GM23338 (cell line): ENCODE measurements at regions not wholly inside any gene's neighbourhood (a gene's known extent, or its start where the extent isn't known, plus 50 kb on each side); places are given as distances from the start of the nearest gene placed in this dataset.

Experiments used
- ATAC-seq: fragments of 200-7000 bp; cut with Tn5 transposase; 3 replicates; pipeline ENCODE4 v1.9.1; 2020
- DNase-seq: peaks from one replicate; pipeline ENCODE4 v3.0.0-alpha.2; 2015; ENCODE audit warnings: low spot score
- H2AFZ ChIP-seq: fragments of 200-600 bp; sonication (generic); 2 replicates; pipeline ENCODE4 v1.8.0; 2016; ENCODE audit warnings: antibody characterized with exemption, mild to moderate bottlenecking, moderate library complexity
- H3F3A ChIP-seq: fragments of 200-600 bp; sonication (generic); replicated peaks from 2 replicates; pipeline ENCODE4 v1.8.0; 2017; ENCODE audit warnings: antibody characterized with exemption, mixed run types, low read depth
- H3K27ac ChIP-seq: fragments of 200-600 bp; sonication (generic); 2 replicates; pipeline ENCODE4 v1.6.1; 2016; ENCODE audit warnings: low read depth
- H3K27me3 ChIP-seq: fragments of 200-600 bp; sonication (generic); 2 replicates; pipeline ENCODE4 v1.8.0; 2016; ENCODE audit warnings: mild to moderate bottlenecking, mixed run types, moderate library complexity; ENCODE audit not compliant: insufficient read depth
- H3K36me3 ChIP-seq: fragments of 200-600 bp; sonication (generic); 2 replicates; pipeline ENCODE4 v1.8.0; 2016; ENCODE audit warnings: mild to moderate bottlenecking; ENCODE audit not compliant: insufficient read depth
- H3K4me1 ChIP-seq: fragments of 200-600 bp; sonication (generic); 2 replicates; pipeline ENCODE4 v1.8.0; 2016; ENCODE audit warnings: mild to moderate bottlenecking, moderate library complexity; ENCODE audit not compliant: insufficient read depth
- H3K4me2 ChIP-seq: fragments of 200-600 bp; sonication (generic); 2 replicates; pipeline ENCODE4 v1.7.1; 2017; ENCODE audit warnings: mixed run types
- H3K4me3 ChIP-seq: fragments of 200-600 bp; sonication (generic); 2 replicates; pipeline ENCODE4 v1.6.1; 2016; ENCODE audit warnings: mixed run types
- H3K79me2 ChIP-seq: fragments of 200-600 bp; sonication (generic); replicated peaks from 2 replicates; pipeline ENCODE4 v1.8.0; 2017; ENCODE audit warnings: mild to moderate bottlenecking; ENCODE audit not compliant: insufficient read depth
- H3K9me2 ChIP-seq: fragments of 200-600 bp; sonication (generic); 2 replicates; pipeline ENCODE4 v1.8.0; 2017; ENCODE audit not compliant: insufficient read depth
- H4K20me1 ChIP-seq: fragments of 200-600 bp; sonication (generic); replicated peaks from 2 replicates; pipeline ENCODE4 v1.8.0; 2017; ENCODE audit warnings: mild to moderate bottlenecking; ENCODE audit not compliant: insufficient read depth
- H3K27ac Mint-ChIP-seq: 2 replicates; pipeline ENCODE4 v1.8.0; 2020; ENCODE audit warnings: inconsistent platforms, mild to moderate bottlenecking, moderate library complexity, mixed read lengths
- H3K27me3 Mint-ChIP-seq: 3 replicates; pipeline ENCODE4 v1.8.0; 2022; ENCODE audit warnings: low read depth, mild to moderate bottlenecking, moderate library complexity, mixed read lengths, inconsistent platforms; ENCODE audit not compliant: insufficient read depth, poor library complexity
- H3K36me3 Mint-ChIP-seq: 3 replicates; pipeline ENCODE4 v1.8.0; 2021; ENCODE audit warnings: low read depth, mild to moderate bottlenecking, inconsistent platforms, moderate library complexity, mixed read lengths
- H3K4me1 Mint-ChIP-seq: 3 replicates; pipeline ENCODE4 v1.8.0; 2020; ENCODE audit warnings: mild to moderate bottlenecking, inconsistent platforms, mixed read lengths
- H3K4me3 Mint-ChIP-seq: 3 replicates; pipeline ENCODE4 v1.8.0; 2021; ENCODE audit warnings: moderate library complexity, mild to moderate bottlenecking, inconsistent platforms, mixed read lengths
- H3K9me3 Mint-ChIP-seq: 3 replicates; pipeline ENCODE4 v1.8.0; 2020; ENCODE audit warnings: moderate library complexity, mild to moderate bottlenecking, inconsistent platforms, mixed read lengths
- CREB1 ChIP-seq: fragments of 250-450 bp; sonication (Bioruptor Pico); IDR thresholded peaks from 2 replicates; pipeline ENCODE4 v1.5.0; 2020; ENCODE audit warnings: low read depth, mild to moderate bottlenecking, moderate library complexity
- CTCF ChIP-seq, 2 experiments: fragments of 200-600 bp in 1 of 2; sonication (generic) in 1 of 2; conservative IDR thresholded peaks; 2 replicates each; pipeline versions ENCODE4 v1.5.1 to v1.6.1; 2016 to 2017; ENCODE audit warnings: antibody characterized with exemption in 2 of 2, low read depth in 2 of 2, mild to moderate bottlenecking in 2 of 2, moderate library complexity in 1 of 2
- ZNF114 ChIP-seq: fragments of 250-450 bp; sonication (Bioruptor Pico); IDR thresholded peaks from 2 replicates; pipeline ENCODE4 v1.5.0; 2020; ENCODE audit warnings: mild to moderate bottlenecking, moderate library complexity
- ZNF331 ChIP-seq: fragments of 250-450 bp; sonication (Bioruptor Pico); IDR thresholded peaks from 2 replicates; pipeline ENCODE4 v1.5.0; 2020; ENCODE audit warnings: low read depth, mild to moderate bottlenecking, moderate library complexity
- ZNF462 ChIP-seq: fragments of 250-450 bp; sonication (Bioruptor Pico); IDR thresholded peaks from 2 replicates; pipeline ENCODE4 v1.5.0; 2020; ENCODE audit warnings: mild to moderate bottlenecking, moderate library complexity
- TF ChIP-seq, protein P1 (sequence below): IDR thresholded peaks from 2 replicates; pipeline ENCODE4 v1.6.1; 2016; ENCODE audit warnings: antibody characterized with exemption

DNA sequence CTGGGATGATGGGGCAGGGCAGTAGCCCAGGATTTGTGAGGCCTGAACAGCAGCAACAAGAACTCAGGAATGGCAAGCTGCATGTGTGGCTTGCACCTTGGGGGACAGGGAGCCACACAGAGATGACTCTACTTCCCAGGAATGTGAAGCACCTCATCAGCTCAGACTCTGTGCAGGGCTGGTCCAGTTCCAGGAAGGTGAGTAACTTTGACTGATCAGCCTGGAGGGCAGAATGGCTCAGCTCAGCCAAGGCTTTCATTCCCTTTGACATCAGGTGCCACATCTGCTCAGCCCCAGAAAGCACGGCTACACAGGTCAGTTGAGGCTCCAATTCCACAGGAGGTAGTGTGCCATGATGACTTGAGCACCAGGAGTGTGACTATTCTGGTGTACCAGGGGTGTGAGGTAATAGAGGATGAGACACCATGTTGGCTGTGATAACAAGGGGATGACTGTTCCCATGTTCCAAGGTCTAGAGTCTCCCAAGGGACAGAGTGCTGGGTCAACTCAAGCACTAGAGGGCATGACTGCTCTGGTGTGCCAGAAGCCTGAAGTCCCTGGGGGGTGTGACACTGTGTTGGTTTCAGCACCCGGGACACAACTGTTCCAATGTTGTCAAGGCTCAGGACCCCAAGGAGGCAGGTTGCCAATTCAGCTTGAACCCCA is 625.8 kb upstream of the ADGRL2 start:
- Histone ChIP-seq H3F3A (no peaks in the 10 kb centered on the region), H3K27ac (no peak overlapping the region)
- no peak; the same call in 2 of the 3 replicates for ATAC-seq

GRCh38 chr1:81174052-81174451 is 626.7 kb upstream of the ADGRL2 start:
- Histone ChIP-seq H3K27me3 (no peaks in the 10 kb centered on the region), H2AFZ (no peak overlapping the region), H3K4me3 (no peak overlapping the region), H3K4me2 (no peak overlapping the region), H3K4me1 (no peaks in the 10 kb centered on the region), H3K27ac (no peak overlapping the region), H4K20me1 (no peaks in the 10 kb centered on the region), H3F3A (no peaks in the 10 kb centered on the region), H3K36me3 (peaks cover 18% of the 10 kb centered on the region), H3K79me2 (no peaks in the 10 kb centered on the region), H3K9me2 (0 out of 2 replicates have a peak, but pooled peaks cover 2% of the 10 kb centered on the region)
- Mint-ChIP-seq H3K4me1 (no peaks in the 10 kb centered on the region), H3K27ac (no peak overlapping the region), H3K9me3 (peaks cover 57% of the 10 kb centered on the region), H3K36me3 (peaks cover 61% of the 10 kb centered on the region), H3K27me3 (peaks cover 3% of the 10 kb centered on the region), H3K4me3 (no peak overlapping the region)
- DNase-seq (no peak), ATAC-seq (no peak)
- TF ChIP-seq, protein P1, sequence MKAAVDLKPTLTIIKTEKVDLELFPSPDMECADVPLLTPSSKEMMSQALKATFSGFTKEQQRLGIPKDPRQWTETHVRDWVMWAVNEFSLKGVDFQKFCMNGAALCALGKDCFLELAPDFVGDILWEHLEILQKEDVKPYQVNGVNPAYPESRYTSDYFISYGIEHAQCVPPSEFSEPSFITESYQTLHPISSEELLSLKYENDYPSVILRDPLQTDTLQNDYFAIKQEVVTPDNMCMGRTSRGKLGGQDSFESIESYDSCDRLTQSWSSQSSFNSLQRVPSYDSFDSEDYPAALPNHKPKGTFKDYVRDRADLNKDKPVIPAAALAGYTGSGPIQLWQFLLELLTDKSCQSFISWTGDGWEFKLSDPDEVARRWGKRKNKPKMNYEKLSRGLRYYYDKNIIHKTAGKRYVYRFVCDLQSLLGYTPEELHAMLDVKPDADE = no peak
- TF ChIP-seq CTCF (conservative IDR thresholded peaks at IDR 0.05; ENCODE audit: low read depth in 2 of 2) (no peak), ZNF331 (CRISPR knock-in tag) (no peak), ZNF462 (no peak), ZNF114 (CRISPR knock-in tag) (no peak)

More for the DNA sequence above, 625.8 kb upstream of the ADGRL2 start:
- Histone ChIP-seq H3K4me2 (no peak overlapping the region), H2AFZ (no peak overlapping the region), H4K20me1 (no peaks in the 10 kb centered on the region), H3K9me2 (0 out of 2 replicates have a peak, but pooled peaks cover 6% of the 10 kb centered on the region), H3K36me3 (peaks cover 18% of the 10 kb centered on the region), H3K4me1 (no peaks in the 10 kb centered on the region), H3K4me3 (no peak overlapping the region), H3K27me3 (no peaks in the 10 kb centered on the region), H3K79me2 (no peaks in the 10 kb centered on the region)
- H3K36me3 Mint-ChIP-seq = peaks cover 55% of the 10 kb centered on the region
- no peaks in the 10 kb centered on the region for H3K4me1 Mint-ChIP-seq
- peak; percentile 22 to 70; a peak in 3 of 4 replicates for TF ChIP-seq CTCF (conservative IDR thresholded peaks at IDR 0.05; ENCODE audit: low read depth in 2 of 2)
- TF ChIP-seq CREB1 (CRISPR knock-in tag) = no peak
- H3K9me3 Mint-ChIP-seq = peaks cover 55% of the 10 kb centered on the region
- H3K27me3 Mint-ChIP-seq = peaks cover 3% of the 10 kb centered on the region
- H3K27ac Mint-ChIP-seq = no peak overlapping the region
- H3K4me3 Mint-ChIP-seq = no peak overlapping the region
- peak; percentile 9 for DNase-seq
